Suprapubic skin (tissue), 4 donors: ENCODE measurements at regions not wholly inside any gene's neighbourhood (a gene's known extent, or its start where the extent isn't known, plus 50 kb on each side); places are given as distances from the start of the nearest gene placed in this dataset.

Experiments used
- DNase-seq, 2 donors: peaks; one replicate each; pipeline ENCODE4 v3.0.0-alpha.2; 2019; ENCODE audit warnings: low spot score in 2 of 2
- H3K27ac ChIP-seq: fragments of 200-600 bp; sonication (generic); one replicate; pipeline ENCODE4 v1.5.1; 2019
- H3K27me3 ChIP-seq: fragments of 200-600 bp; sonication (generic); one replicate; pipeline ENCODE4 v1.5.1; 2019
- H3K36me3 ChIP-seq: fragments of 200-600 bp; sonication (generic); one replicate; pipeline ENCODE4 v1.5.1; 2019
- H3K4me1 ChIP-seq: fragments of 200-600 bp; sonication (generic); one replicate; pipeline ENCODE4 v1.5.1; 2019
- H3K4me3 ChIP-seq: fragments of 200-600 bp; sonication (generic); one replicate; pipeline ENCODE4 v1.5.1; 2019; ENCODE audit warnings: mild to moderate bottlenecking
- H3K9me3 ChIP-seq: fragments of 200-600 bp; sonication (generic); one replicate; pipeline ENCODE4 v1.5.1; 2019
- CTCF ChIP-seq, 2 donors: fragments of 200-600 bp in 1 of 2; fragments of 450-650 bp in 1 of 2; sonication (generic) in 1 of 2; IDR thresholded peaks; one replicate each; pipeline ENCODE4 v1.5.1; 2016 to 2019; ENCODE audit warnings: antibody characterized with exemption in 2 of 2, mild to moderate bottlenecking in 1 of 2, moderate library complexity in 1 of 2
- EP300 ChIP-seq: sonication (generic); formaldehyde crosslinking; IDR thresholded peaks from one replicate; pipeline ENCODE4 v1.6.1; 2017; ENCODE audit warnings: antibody characterized with exemption
- POLR2A ChIP-seq, 2 donors: fragments of 450-650 bp; IDR thresholded peaks; one replicate each; pipeline ENCODE4 v1.6.1; 2017; ENCODE audit warnings: antibody characterized with exemption in 2 of 2, mild to moderate bottlenecking in 2 of 2, moderate library complexity in 2 of 2
- POLR2AphosphoS5 ChIP-seq, 3 donors: sonication (generic); formaldehyde crosslinking; IDR thresholded peaks; one replicate each; pipeline ENCODE4 v1.6.1; 2017; ENCODE audit warnings: antibody characterized with exemption in 3 of 3
- WGBS: methylation state at CpG from one replicate; pipeline ENCODE4 v1.1.5; 2018; 5-methylcytosine and 5-hydroxymethylcytosine counted together

GRCh38 chr1:221477252-221477651 lies 264.6 kb downstream of the DUSP10 start:
- Histone ChIP-seq H3K4me1 (peaks cover 5% of the 10 kb centered on the region), H3K9me3 (no peaks in the 10 kb centered on the region), H3K27ac (no peak overlapping the region), H3K27me3 (no peaks in the 10 kb centered on the region), H3K4me3 (no peak overlapping the region), H3K36me3 (no peaks in the 10 kb centered on the region)
- DNase-seq: no peak
- TF ChIP-seq POLR2A (IDR thresholded peaks at IDR 0.05): no peak
- TF ChIP-seq EP300: no peak
- no peak for TF ChIP-seq CTCF (IDR thresholded peaks at IDR 0.05)
- TF ChIP-seq POLR2AphosphoS5 (IDR thresholded peaks at IDR 0.05): no peak
- 75% methylated on average over 3 of the region's 3 CpGs for WGBS

GRCh38 chr1:221478050-221478949 lies 263.6 kb downstream of the DUSP10 start:
- no peaks in the 10 kb centered on the region for H3K36me3 ChIP-seq
- H3K27ac ChIP-seq: no peak overlapping the region
- peak; percentile 69 to 80 for DNase-seq
- H3K4me3 ChIP-seq: no peak overlapping the region
- TF ChIP-seq CTCF (IDR thresholded peaks at IDR 0.05): peak in 1 of 2 donors; percentile 64
- no peak for TF ChIP-seq POLR2AphosphoS5 (IDR thresholded peaks at IDR 0.05)
- peaks cover 5% of the 10 kb centered on the region for H3K4me1 ChIP-seq
- WGBS: 32% methylated on average over 8 of the region's 8 CpGs
- H3K27me3 ChIP-seq: no peaks in the 10 kb centered on the region
- H3K9me3 ChIP-seq: no peaks in the 10 kb centered on the region

- Histone ChIP-seq H3K4me3 (no peak overlapping the region), H3K27me3 (no peaks in the 10 kb centered on the region), H3K4me1 (no peaks in the 10 kb centered on the region), H3K36me3 (no peaks in the 10 kb centered on the region), H3K9me3 (no peaks in the 10 kb centered on the region), H3K27ac (no peak overlapping the region)
- WGBS: 69% methylated on average over 8 of the region's 8 CpGs
- TF ChIP-seq EP300 (no peak), POLR2A (IDR thresholded peaks at IDR 0.05) (no peak), POLR2AphosphoS5 (IDR thresholded peaks at IDR 0.05) (no peak), CTCF (IDR thresholded peaks at IDR 0.05) (no peak)
- DNase-seq: no peak
Observed at GRCh38 chr1:221487781-221488524, 253.9 kb downstream of the DUSP10 start.

- no peak for DNase-seq
- Histone ChIP-seq H3K4me1 (no peaks in the 10 kb centered on the region), H3K4me3 (no peak overlapping the region), H3K9me3 (no peaks in the 10 kb centered on the region), H3K27me3 (no peaks in the 10 kb centered on the region), H3K36me3 (no peaks in the 10 kb centered on the region), H3K27ac (no peak overlapping the region)
- no peak for TF ChIP-seq EP300
- no peak for TF ChIP-seq CTCF (IDR thresholded peaks at IDR 0.05)
- WGBS: 71% methylated on average over 1 of the region's 1 CpG
Observed at GRCh38 chr1:221488550-221488949, 253.3 kb downstream of the DUSP10 start.

- no peak for TF ChIP-seq POLR2A (IDR thresholded peaks at IDR 0.05)
- no peak for TF ChIP-seq EP300
- no peak for TF ChIP-seq POLR2AphosphoS5 (IDR thresholded peaks at IDR 0.05)
- no peak for TF ChIP-seq CTCF (IDR thresholded peaks at IDR 0.05)
- H3K27ac ChIP-seq: no peak overlapping the region
- H3K9me3 ChIP-seq: no peaks in the 10 kb centered on the region
- H3K4me1 ChIP-seq: no peaks in the 10 kb centered on the region
- DNase-seq: no peak
- no peaks in the 10 kb centered on the region for H3K36me3 ChIP-seq
- H3K4me3 ChIP-seq: no peak overlapping the region
- WGBS: 28% methylated on average over 2 of the region's 2 CpGs
- no peaks in the 10 kb centered on the region for H3K27me3 ChIP-seq
Observed at GRCh38 chr1:221494670-221495069, 247.2 kb downstream of the DUSP10 start.
